Astrocyte (in vitro differentiated cells and primary cell): ENCODE measurements at regions not wholly inside any gene's neighbourhood (a gene's known extent, or its start where the extent isn't known, plus 50 kb on each side); places are given as distances from the start of the nearest gene placed in this dataset.

Experiments
- EZH2 ChIP-seq: IDR thresholded peaks from 2 replicates; pipeline ENCODE4 v1.6.1; 2012; ENCODE audit warnings: mild to moderate bottlenecking, low read length, inconsistent platforms; ENCODE audit not compliant: insufficient read depth
- TF ChIP-seq, protein P1 (sequence below): IDR thresholded peaks from 2 replicates; pipeline ENCODE4 v1.5.1; 2011; ENCODE audit warnings: low read depth, mild to moderate bottlenecking, inconsistent platforms, low read length, moderate library complexity; ENCODE audit not compliant: insufficient read depth

DNA sequence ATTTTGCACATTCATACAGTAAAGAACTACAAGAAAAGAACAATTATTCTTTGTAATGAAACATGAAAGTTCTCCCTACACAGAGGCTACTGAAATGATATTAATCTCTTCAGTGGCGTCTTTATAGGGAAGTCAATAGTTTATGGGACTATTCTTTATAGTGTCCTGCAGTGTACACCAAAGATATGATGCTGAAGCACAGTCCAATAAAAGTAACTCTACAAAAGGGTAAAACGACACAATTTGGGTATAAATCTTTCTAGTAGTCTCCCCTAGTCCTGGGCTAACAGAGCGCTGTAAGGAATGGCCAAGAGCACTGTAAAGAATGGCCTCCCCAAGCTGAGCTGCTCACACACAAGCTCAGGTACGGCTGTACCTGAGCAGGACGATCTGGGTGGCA is 101.1 kb upstream of the FUNDC1 start:
- TF ChIP-seq, protein P1, sequence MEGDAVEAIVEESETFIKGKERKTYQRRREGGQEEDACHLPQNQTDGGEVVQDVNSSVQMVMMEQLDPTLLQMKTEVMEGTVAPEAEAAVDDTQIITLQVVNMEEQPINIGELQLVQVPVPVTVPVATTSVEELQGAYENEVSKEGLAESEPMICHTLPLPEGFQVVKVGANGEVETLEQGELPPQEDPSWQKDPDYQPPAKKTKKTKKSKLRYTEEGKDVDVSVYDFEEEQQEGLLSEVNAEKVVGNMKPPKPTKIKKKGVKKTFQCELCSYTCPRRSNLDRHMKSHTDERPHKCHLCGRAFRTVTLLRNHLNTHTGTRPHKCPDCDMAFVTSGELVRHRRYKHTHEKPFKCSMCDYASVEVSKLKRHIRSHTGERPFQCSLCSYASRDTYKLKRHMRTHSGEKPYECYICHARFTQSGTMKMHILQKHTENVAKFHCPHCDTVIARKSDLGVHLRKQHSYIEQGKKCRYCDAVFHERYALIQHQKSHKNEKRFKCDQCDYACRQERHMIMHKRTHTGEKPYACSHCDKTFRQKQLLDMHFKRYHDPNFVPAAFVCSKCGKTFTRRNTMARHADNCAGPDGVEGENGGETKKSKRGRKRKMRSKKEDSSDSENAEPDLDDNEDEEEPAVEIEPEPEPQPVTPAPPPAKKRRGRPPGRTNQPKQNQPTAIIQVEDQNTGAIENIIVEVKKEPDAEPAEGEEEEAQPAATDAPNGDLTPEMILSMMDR, result no peak
- no peak for TF ChIP-seq EZH2
